Stomach (tissue), 8 donors: ENCODE measurements at regions not wholly inside any gene's neighbourhood (a gene's known extent, or its start where the extent isn't known, plus 50 kb on each side); places are given as distances from the start of the nearest gene placed in this dataset.

Experiments used
- DNase-seq, 2 donors: peaks; one replicate each; pipeline versions ENCODE4 v3.0.0 to v3.0.0-alpha.2; 2013 to 2019
- H3K27ac ChIP-seq, 5 donors: fragments of 200-600 bp in 4 of 5; sonication (generic) in 4 of 5; one replicate each; pipeline ENCODE4 v1.5.1; 2013 to 2019; ENCODE audit warnings: mild to moderate bottlenecking in 1 of 5, moderate library complexity in 1 of 5
- H3K27me3 ChIP-seq, 3 donors: fragments of 200-600 bp; sonication (generic); one replicate each; pipeline ENCODE4 v1.5.1; 2017 to 2019; ENCODE audit warnings: mixed run types in 1 of 3
- H3K36me3 ChIP-seq, 4 donors: fragments of 200-600 bp; sonication (generic); 1 replicate in 3 of 4; 2 replicates in 1 of 4; pipeline ENCODE4 v1.5.1; 2016 to 2019
- H3K4me1 ChIP-seq, 4 donors: fragments of 200-600 bp; sonication (generic); one replicate each; pipeline ENCODE4 v1.5.1; 2016 to 2019
- H3K4me3 ChIP-seq, 4 donors: fragments of 200-600 bp; sonication (generic) in 3 of 4; one replicate each; pipeline ENCODE4 v1.5.1; 2016 to 2019; ENCODE audit warnings: mild to moderate bottlenecking in 1 of 4
- H3K9me3 ChIP-seq, 4 donors: fragments of 200-600 bp; sonication (generic); one replicate each; pipeline ENCODE4 v1.5.1; 2016 to 2019
- CTCF ChIP-seq, 7 experiments: fragments of 450-650 bp in 4 of 7; fragments of 200-600 bp in 3 of 7; sonication (generic) in 3 of 7; IDR thresholded peaks; one replicate each; pipeline ENCODE4 v1.5.1; 2016 to 2019; ENCODE audit warnings: antibody characterized with exemption in 7 of 7, control low read depth in 2 of 7, mild to moderate bottlenecking in 1 of 7
- EP300 ChIP-seq: sonication (generic); formaldehyde crosslinking; IDR thresholded peaks from one replicate; pipeline ENCODE4 v1.6.1; 2017; ENCODE audit warnings: antibody characterized with exemption
- POLR2A ChIP-seq, 4 donors: fragments of 450-650 bp; IDR thresholded peaks; one replicate each; pipeline ENCODE4 v1.6.1; 2016; ENCODE audit warnings: antibody characterized with exemption in 4 of 4, control low read depth in 2 of 4, mild to moderate bottlenecking in 1 of 4, moderate library complexity in 1 of 4
- POLR2AphosphoS5 ChIP-seq, 3 donors: sonication (generic); formaldehyde crosslinking; IDR thresholded peaks; one replicate each; pipeline ENCODE4 v1.6.1; 2016; ENCODE audit warnings: antibody characterized with exemption in 3 of 3
- WGBS, 5 donors: extraction: QIAGEN DNeasy Blood & Tissue Kit in 3 of 5; methylation state at CpG; one replicate each; pipeline versions ENCODE4 v1.1.5 to v1.1.7; 2013 to 2018; 5-methylcytosine and 5-hydroxymethylcytosine counted together
- intact Hi-C: fragments of 100-400 bp; cut with DNase I; formaldehyde crosslinking; loops from one replicate; pipeline ENCODE4 v1.15.1; 2023; ENCODE audit warnings: low total_unique reads
- donor health status: healthy with polysubstance abuse.
- donor health status: Bipolar disorder and iron deficiency.
- donor health status: healthy.

GRCh38 chr1:218925777-218926176 lies 247.9 kb upstream of the LYPLAL1 start:
- no peaks in the 10 kb centered on the region for H3K4me1 ChIP-seq
- H3K9me3 ChIP-seq = no peaks in the 10 kb centered on the region
- H3K4me3 ChIP-seq = no peak overlapping the region
- H3K36me3 ChIP-seq = no peaks in the 10 kb centered on the region
- DNase-seq = no peak
- 74 to 91% (median 84%) methylated on average over 2 of the region's 2 CpGs for WGBS, 5 donors
- H3K27ac ChIP-seq = no peak overlapping the region
- intact Hi-C loops = no loop called here
- TF ChIP-seq EP300 (no peak), CTCF (IDR thresholded peaks at IDR 0.05) (no peak), POLR2AphosphoS5 (IDR thresholded peaks at IDR 0.05) (no peak), POLR2A (IDR thresholded peaks at IDR 0.05) (no peak)
- no peaks in the 10 kb centered on the region for H3K27me3 ChIP-seq

GRCh38 chr1:218926631-218927030 lies 247.0 kb upstream of the LYPLAL1 start:
- no peak for DNase-seq
- Histone ChIP-seq H3K27ac (no peak overlapping the region), H3K4me3 (no peak overlapping the region), H3K9me3 (no peaks in the 10 kb centered on the region), H3K27me3 (no peaks in the 10 kb centered on the region), H3K36me3 (no peaks in the 10 kb centered on the region), H3K4me1 (no peaks in the 10 kb centered on the region)
- intact Hi-C loops = no loop called here
- 31 to 74% (median 54%) methylated on average over 2 of the region's 2 CpGs for WGBS, 5 donors
- TF ChIP-seq POLR2A (IDR thresholded peaks at IDR 0.05) = no peak
- TF ChIP-seq EP300 = no peak
- TF ChIP-seq POLR2AphosphoS5 (IDR thresholded peaks at IDR 0.05) = no peak
- TF ChIP-seq CTCF (IDR thresholded peaks at IDR 0.05) = no peak

GRCh38 chr1:218930000-218930399 lies 243.7 kb upstream of the LYPLAL1 start:
- no peak for DNase-seq
- H3K4me3 ChIP-seq = no peak overlapping the region
- intact Hi-C loops = no loop called here
- peaks cover 0 to under 1% (median 0%) of the 10 kb centered on the region in 4 donors for H3K9me3 ChIP-seq
- no peaks in the 10 kb centered on the region for H3K4me1 ChIP-seq
- 74 to 87% (median 85%) methylated on average over 3 of the region's 3 CpGs for WGBS, 5 donors
- no peaks in the 10 kb centered on the region for H3K36me3 ChIP-seq
- peak overlapping the region in 2 of 5 donors; percentile 19 to 44 for H3K27ac ChIP-seq
- no peaks in the 10 kb centered on the region for H3K27me3 ChIP-seq
- TF ChIP-seq POLR2AphosphoS5 (IDR thresholded peaks at IDR 0.05) (no peak), CTCF (IDR thresholded peaks at IDR 0.05) (no peak)

GRCh38 chr1:218930472-218931241 lies 243.0 kb upstream of the LYPLAL1 start:
- WGBS, 5 donors = 47 to 53% (median 50%) methylated on average over 8 of the region's 8 CpGs
- peak in 1 of 2 donors; percentile 67 for DNase-seq
- Histone ChIP-seq H3K36me3 (no peaks in the 10 kb centered on the region), H3K4me1 (no peaks in the 10 kb centered on the region), H3K4me3 (no peak overlapping the region), H3K27ac (peak overlapping the region in 2 of 5 donors; percentile 19 to 44), H3K9me3 (peaks cover 0 to 7% (median 3%) of the 10 kb centered on the region in 4 donors), H3K27me3 (no peaks in the 10 kb centered on the region)
- intact Hi-C loops = no loop called here
- TF ChIP-seq POLR2A (IDR thresholded peaks at IDR 0.05) = no peak
- TF ChIP-seq POLR2AphosphoS5 (IDR thresholded peaks at IDR 0.05) = peak in 2 of 3 donors; percentile 40 to 55

- Histone ChIP-seq H3K27me3 (no peaks in the 10 kb centered on the region), H3K9me3 (peaks cover 0 to 13% (median 7%) of the 10 kb centered on the region in 4 donors), H3K4me3 (no peak overlapping the region), H3K36me3 (no peaks in the 10 kb centered on the region), H3K27ac (no peak overlapping the region), H3K4me1 (no peaks in the 10 kb centered on the region)
- TF ChIP-seq CTCF (IDR thresholded peaks at IDR 0.05) (no peak), POLR2AphosphoS5 (IDR thresholded peaks at IDR 0.05) (no peak), EP300 (no peak), POLR2A (IDR thresholded peaks at IDR 0.05) (no peak)
- DNase-seq = no peak
- WGBS, 5 donors = 61 to 70% (median 67%) methylated on average over 2 of the region's 2 CpGs
- intact Hi-C loops = no loop called here
These were observed 242.4 kb upstream of the LYPLAL1 start for GRCh38 chr1:218931324-218931723.
